Suprapubic skin (tissue), 4 donors: ENCODE measurements at regions not wholly inside any gene's neighbourhood (a gene's known extent, or its start where the extent isn't known, plus 50 kb on each side); places are given as distances from the start of the nearest gene placed in this dataset.

Experiments used
- CTCF ChIP-seq, 2 donors: fragments of 200-600 bp in 1 of 2; fragments of 450-650 bp in 1 of 2; sonication (generic) in 1 of 2; IDR thresholded peaks; one replicate each; pipeline ENCODE4 v1.5.1; 2016 to 2019; ENCODE audit warnings: antibody characterized with exemption in 2 of 2, mild to moderate bottlenecking in 1 of 2, moderate library complexity in 1 of 2
- EP300 ChIP-seq: sonication (generic); formaldehyde crosslinking; IDR thresholded peaks from one replicate; pipeline ENCODE4 v1.6.1; 2017; ENCODE audit warnings: antibody characterized with exemption
- POLR2A ChIP-seq, 2 donors: fragments of 450-650 bp; IDR thresholded peaks; one replicate each; pipeline ENCODE4 v1.6.1; 2017; ENCODE audit warnings: antibody characterized with exemption in 2 of 2, mild to moderate bottlenecking in 2 of 2, moderate library complexity in 2 of 2
- POLR2AphosphoS5 ChIP-seq, 3 donors: sonication (generic); formaldehyde crosslinking; IDR thresholded peaks; one replicate each; pipeline ENCODE4 v1.6.1; 2017; ENCODE audit warnings: antibody characterized with exemption in 3 of 3

- TF ChIP-seq CTCF (IDR thresholded peaks at IDR 0.05) (no peak), EP300 (no peak), POLR2AphosphoS5 (IDR thresholded peaks at IDR 0.05) (no peak), POLR2A (IDR thresholded peaks at IDR 0.05) (no peak)
These were observed 58.0 kb upstream of the PALM2AKAP2 start for GRCh38 chr9:109722007-109722406.
